ENCODE measurements at regions not wholly inside any gene's neighbourhood (a gene's known extent, or its start where the extent isn't known, plus 50 kb on each side); places are given as distances from the start of the nearest gene placed in this dataset.

DNA sequence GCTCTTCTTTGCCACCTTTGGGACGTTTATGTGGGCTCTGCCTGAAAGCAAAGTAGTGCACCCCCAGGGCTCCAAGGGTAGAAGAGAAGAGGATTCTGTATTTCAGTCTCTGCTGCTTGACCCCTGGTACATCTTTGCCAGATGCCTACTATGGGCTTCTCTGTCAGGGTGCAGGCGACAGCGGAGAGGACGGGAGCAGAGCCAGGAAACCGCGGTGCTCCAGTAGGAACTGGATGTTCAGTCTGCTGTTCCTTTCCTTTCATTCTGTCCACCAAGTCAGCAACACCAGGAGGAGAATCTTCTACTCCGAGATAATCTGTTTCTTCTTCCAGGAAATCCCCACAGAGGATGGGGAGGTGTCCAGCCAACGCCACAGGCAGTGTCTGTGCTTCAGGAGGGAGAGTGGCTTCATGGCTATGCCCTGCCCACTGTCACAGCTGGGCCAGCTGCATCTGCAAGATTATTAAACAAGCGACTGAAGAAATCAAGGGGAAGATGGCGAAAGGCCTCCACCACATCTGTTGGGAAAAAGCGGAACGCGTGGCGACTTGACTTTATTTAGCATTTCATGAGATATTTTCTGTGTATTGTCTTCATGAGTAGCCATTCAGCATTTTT is 398.3 kb downstream of the IRX1 start:
- FAIRE-seq: no peak

DNA sequence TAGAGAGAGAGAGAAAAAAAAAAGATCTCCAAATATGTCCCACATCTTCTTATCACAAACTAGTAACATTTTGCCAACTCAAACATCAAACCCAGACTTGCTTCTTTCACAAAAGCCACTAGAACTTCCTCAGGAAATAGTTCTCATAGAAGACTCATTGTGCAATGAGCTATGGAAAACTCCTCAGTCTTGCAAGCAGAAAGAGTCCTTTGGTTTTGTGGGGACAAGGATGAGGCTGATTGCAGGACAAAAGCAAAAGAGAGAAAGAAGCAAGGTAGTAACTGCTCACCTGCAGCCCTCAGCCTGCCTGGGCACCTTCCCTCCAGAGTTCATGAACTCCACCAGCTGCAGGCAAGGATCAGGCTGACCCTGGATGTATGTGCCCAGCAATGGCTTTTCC is 399.0 kb downstream of the IRX1 start:
- H3K9ac ChIP-seq (ENCODE audit: low read length): no peak overlapping the region
- Mint-ChIP-seq H3K27me3 (ENCODE audit: low read depth, unreplicated experiment) (peaks cover 6% of the 10 kb centered on the region), H3K9me3 (ENCODE audit: unreplicated experiment) (peaks cover 7% of the 10 kb centered on the region), H3K4me1 (ENCODE audit: low read depth, unreplicated experiment) (peaks cover 9% of the 10 kb centered on the region), H3K27ac (ENCODE audit: unreplicated experiment) (no peak overlapping the region), H3K36me3 (ENCODE audit: low read depth, unreplicated experiment) (peaks cover 1% of the 10 kb centered on the region), H3K4me3 (ENCODE audit: unreplicated experiment) (no peak overlapping the region)
- DNase-seq (ENCODE audit: low read depth) (peak; percentile 46), FAIRE-seq (no peak)
- H3K4me1 ChIP-seq (ENCODE audit: insufficient read depth, low read length): no peaks in the 10 kb centered on the region
- H3K4me2 ChIP-seq (ENCODE audit: low read length): no peak overlapping the region
- peaks cover 6% of the 10 kb centered on the region for H3K9me3 ChIP-seq (ENCODE audit: insufficient read depth, low read depth, low read length)
- H3K27me3 ChIP-seq (ENCODE audit: insufficient read depth, low read length): no peaks in the 10 kb centered on the region
- no peaks in the 10 kb centered on the region for H4K20me1 ChIP-seq (ENCODE audit: insufficient read depth, low read length)
- TF ChIP-seq EZH2 (IDR thresholded peaks at IDR 0.05; ENCODE audit: insufficient read depth, low read length): no peak
- TF ChIP-seq, protein P1, sequence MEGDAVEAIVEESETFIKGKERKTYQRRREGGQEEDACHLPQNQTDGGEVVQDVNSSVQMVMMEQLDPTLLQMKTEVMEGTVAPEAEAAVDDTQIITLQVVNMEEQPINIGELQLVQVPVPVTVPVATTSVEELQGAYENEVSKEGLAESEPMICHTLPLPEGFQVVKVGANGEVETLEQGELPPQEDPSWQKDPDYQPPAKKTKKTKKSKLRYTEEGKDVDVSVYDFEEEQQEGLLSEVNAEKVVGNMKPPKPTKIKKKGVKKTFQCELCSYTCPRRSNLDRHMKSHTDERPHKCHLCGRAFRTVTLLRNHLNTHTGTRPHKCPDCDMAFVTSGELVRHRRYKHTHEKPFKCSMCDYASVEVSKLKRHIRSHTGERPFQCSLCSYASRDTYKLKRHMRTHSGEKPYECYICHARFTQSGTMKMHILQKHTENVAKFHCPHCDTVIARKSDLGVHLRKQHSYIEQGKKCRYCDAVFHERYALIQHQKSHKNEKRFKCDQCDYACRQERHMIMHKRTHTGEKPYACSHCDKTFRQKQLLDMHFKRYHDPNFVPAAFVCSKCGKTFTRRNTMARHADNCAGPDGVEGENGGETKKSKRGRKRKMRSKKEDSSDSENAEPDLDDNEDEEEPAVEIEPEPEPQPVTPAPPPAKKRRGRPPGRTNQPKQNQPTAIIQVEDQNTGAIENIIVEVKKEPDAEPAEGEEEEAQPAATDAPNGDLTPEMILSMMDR (IDR thresholded peaks at IDR 0.05; ENCODE audit: insufficient read depth, low read depth, low read length): no peak
- H2AFZ ChIP-seq (ENCODE audit: low read depth, low read length): no peak overlapping the region
- H3K36me3 ChIP-seq (ENCODE audit: insufficient read depth, low read length): no peaks in the 10 kb centered on the region
- H3K79me2 ChIP-seq (ENCODE audit: insufficient read depth, low read length): no peaks in the 10 kb centered on the region
- H3K4me3 ChIP-seq (ENCODE audit: insufficient read depth, low read depth, low read length): no peak overlapping the region
- no peak overlapping the region for H3K27ac ChIP-seq (ENCODE audit: low read depth, low read length)

More for the DNA sequence above, 398.3 kb downstream of the IRX1 start:
- Histone ChIP-seq H4K20me1 (ENCODE audit: insufficient read depth, low read length) (no peaks in the 10 kb centered on the region), H3K4me2 (ENCODE audit: low read length) (no peak overlapping the region), H3K27me3 (ENCODE audit: insufficient read depth, low read length) (no peaks in the 10 kb centered on the region), H3K9me3 (ENCODE audit: insufficient read depth, low read depth, low read length) (peaks cover 6% of the 10 kb centered on the region), H3K27ac (ENCODE audit: low read depth, low read length) (no peak overlapping the region), H3K36me3 (ENCODE audit: insufficient read depth, low read length) (no peaks in the 10 kb centered on the region), H3K4me3 (ENCODE audit: insufficient read depth, low read depth, low read length) (no peak overlapping the region), H3K9ac (ENCODE audit: low read length) (no peak overlapping the region), H3K79me2 (ENCODE audit: insufficient read depth, low read length) (no peaks in the 10 kb centered on the region), H3K4me1 (ENCODE audit: insufficient read depth, low read length) (no peaks in the 10 kb centered on the region), H2AFZ (ENCODE audit: low read depth, low read length) (no peak overlapping the region)
- Mint-ChIP-seq H3K4me3 (ENCODE audit: unreplicated experiment) (no peak overlapping the region), H3K27ac (ENCODE audit: unreplicated experiment) (peak overlapping the region; percentile 47), H3K9me3 (ENCODE audit: unreplicated experiment) (peaks cover 5% of the 10 kb centered on the region), H3K4me1 (ENCODE audit: low read depth, unreplicated experiment) (peaks cover 9% of the 10 kb centered on the region), H3K36me3 (ENCODE audit: low read depth, unreplicated experiment) (peaks cover 1% of the 10 kb centered on the region), H3K27me3 (ENCODE audit: low read depth, unreplicated experiment) (peaks cover 3% of the 10 kb centered on the region)
- DNase-seq (ENCODE audit: low read depth): no peak
- no peak for TF ChIP-seq EZH2 (IDR thresholded peaks at IDR 0.05; ENCODE audit: insufficient read depth, low read length)
- TF ChIP-seq, protein P1 (IDR thresholded peaks at IDR 0.05; ENCODE audit: insufficient read depth, low read depth, low read length): no peak

DNA sequence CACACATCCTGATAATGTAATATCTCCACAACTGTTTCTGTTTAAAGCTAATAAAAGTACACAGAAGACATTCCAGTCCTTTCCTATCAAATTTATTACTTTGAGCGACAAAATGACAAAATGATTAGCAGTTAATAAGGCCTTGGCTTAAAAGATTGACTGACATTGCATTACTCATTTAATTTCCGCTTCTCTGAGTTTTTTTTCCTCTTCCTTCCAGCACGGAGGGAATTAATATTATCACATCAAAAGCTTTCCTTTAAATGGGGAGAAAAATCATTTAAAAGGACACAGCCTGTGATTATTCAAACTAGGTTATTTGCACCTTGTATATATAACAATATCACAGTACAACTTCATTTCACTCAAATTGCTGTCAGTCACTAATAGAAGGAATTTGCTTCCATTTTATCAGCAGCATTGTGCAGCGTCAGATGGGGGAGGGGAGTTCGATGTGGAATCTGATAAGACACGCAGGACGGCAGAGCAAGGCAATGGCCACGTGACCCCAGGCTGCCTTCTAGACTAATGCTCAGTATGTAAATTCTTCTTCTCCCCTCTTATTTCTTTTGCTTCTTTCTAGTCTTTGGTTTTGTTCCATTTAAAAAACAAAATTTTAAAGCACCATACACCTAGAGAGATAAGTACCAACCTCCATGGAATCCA is 400.5 kb downstream of the IRX1 start:
- Histone ChIP-seq H3K4me2 (ENCODE audit: low read length) (no peak overlapping the region), H3K4me3 (ENCODE audit: insufficient read depth, low read depth, low read length) (no peak overlapping the region), H4K20me1 (ENCODE audit: insufficient read depth, low read length) (no peaks in the 10 kb centered on the region), H3K36me3 (ENCODE audit: insufficient read depth, low read length) (no peaks in the 10 kb centered on the region), H3K4me1 (ENCODE audit: insufficient read depth, low read length) (no peaks in the 10 kb centered on the region), H3K27me3 (ENCODE audit: insufficient read depth, low read length) (no peaks in the 10 kb centered on the region), H3K79me2 (ENCODE audit: insufficient read depth, low read length) (no peaks in the 10 kb centered on the region), H2AFZ (ENCODE audit: low read depth, low read length) (no peak overlapping the region), H3K9me3 (ENCODE audit: insufficient read depth, low read depth, low read length) (peaks cover 6% of the 10 kb centered on the region), H3K9ac (ENCODE audit: low read length) (no peak overlapping the region), H3K27ac (ENCODE audit: low read depth, low read length) (no peak overlapping the region)
- peaks cover 9% of the 10 kb centered on the region for H3K4me1 Mint-ChIP-seq (ENCODE audit: low read depth, unreplicated experiment)
- H3K27ac Mint-ChIP-seq (ENCODE audit: unreplicated experiment): no peak overlapping the region
- FAIRE-seq: no peak
- H3K9me3 Mint-ChIP-seq (ENCODE audit: unreplicated experiment): peaks cover 7% of the 10 kb centered on the region
- H3K36me3 Mint-ChIP-seq (ENCODE audit: low read depth, unreplicated experiment): peaks cover 1% of the 10 kb centered on the region
- no peak for TF ChIP-seq EZH2 (IDR thresholded peaks at IDR 0.05; ENCODE audit: insufficient read depth, low read length)
- TF ChIP-seq, protein P1 (IDR thresholded peaks at IDR 0.05; ENCODE audit: insufficient read depth, low read depth, low read length): no peak
- H3K27me3 Mint-ChIP-seq (ENCODE audit: low read depth, unreplicated experiment): peaks cover 16% of the 10 kb centered on the region
- no peak overlapping the region for H3K4me3 Mint-ChIP-seq (ENCODE audit: unreplicated experiment)
- DNase-seq (ENCODE audit: low read depth): no peak
